NCI-H1436 (cell line): ENCODE measurements at regions not wholly inside any gene's neighbourhood (a gene's known extent, or its start where the extent isn't known, plus 50 kb on each side); places are given as distances from the start of the nearest gene placed in this dataset.

Experiments
- DNase-seq: peaks from one replicate; lab custom pipeline; 2025; lab: John Stamatoyannopoulos, UW

DNA sequence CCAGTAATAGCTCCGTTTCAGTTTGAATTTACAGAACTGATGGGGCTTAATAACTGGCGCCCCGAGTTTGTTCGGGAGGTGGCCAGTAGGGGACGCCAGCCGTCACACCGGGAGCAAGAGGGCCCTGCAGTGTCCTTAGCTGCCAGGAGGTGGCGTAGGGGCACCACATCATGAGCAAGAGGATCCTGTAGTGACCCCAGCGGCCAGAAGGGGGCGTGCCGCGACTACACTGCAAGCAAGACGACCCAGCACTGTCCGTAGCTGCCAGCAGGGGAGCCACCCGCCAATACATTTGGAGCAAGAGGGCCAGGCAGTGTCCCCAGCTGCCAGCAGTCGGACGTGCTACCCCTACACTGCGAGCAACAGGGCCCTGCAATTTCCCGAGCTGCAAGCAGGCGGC lies 663.7 kb upstream of the B3GAT1 start:
- DNase-seq = no peak

DNA sequence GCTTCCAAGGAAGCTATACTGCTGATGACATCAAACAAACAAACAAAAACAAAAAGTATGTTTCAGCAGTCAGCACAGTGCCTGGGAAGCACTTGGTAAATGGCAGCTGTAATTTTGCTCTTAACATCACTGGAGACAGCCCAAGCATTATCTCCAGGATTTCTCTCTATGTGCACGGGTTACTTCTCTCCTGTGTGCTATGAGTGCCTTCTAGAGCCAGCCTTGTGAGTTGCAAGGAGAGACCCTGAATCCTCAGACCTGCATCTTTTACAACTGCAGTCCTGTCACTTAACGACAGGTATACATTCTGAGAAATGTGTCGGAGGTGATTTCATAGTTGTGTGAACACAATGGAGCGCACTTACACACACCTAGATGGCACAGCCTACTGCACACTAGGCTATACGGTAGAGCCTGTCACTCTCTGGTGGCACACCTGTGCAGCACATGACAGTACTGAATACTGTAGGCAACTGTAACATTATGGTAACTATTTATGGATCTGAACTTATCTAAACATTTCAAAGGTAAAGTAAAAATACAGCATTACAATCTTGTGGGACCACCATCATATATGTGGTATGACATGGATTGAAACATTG lies 662.5 kb upstream of the B3GAT1 start:
- DNase-seq = no peak

DNA sequence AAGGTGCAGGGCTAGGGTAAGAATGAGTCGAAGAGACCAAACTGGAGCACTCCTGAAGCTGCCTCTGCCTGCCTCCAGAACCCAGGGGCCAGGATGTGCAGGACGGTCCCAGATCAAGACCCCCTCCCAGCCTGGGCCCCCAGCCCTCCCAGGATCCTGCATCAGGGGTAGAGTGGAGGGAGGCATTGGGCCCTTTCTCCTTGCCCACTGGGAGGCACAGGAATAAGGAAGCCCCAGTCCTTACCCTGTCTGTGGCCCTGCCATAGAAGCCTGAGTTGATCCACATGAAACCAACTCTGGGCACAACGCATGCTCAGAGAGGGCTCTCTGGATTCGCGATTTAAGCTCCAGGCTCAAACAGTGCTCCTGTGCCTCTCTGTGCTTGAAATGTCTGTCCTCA lies 661.8 kb upstream of the B3GAT1 start:
- DNase-seq = no peak

DNA sequence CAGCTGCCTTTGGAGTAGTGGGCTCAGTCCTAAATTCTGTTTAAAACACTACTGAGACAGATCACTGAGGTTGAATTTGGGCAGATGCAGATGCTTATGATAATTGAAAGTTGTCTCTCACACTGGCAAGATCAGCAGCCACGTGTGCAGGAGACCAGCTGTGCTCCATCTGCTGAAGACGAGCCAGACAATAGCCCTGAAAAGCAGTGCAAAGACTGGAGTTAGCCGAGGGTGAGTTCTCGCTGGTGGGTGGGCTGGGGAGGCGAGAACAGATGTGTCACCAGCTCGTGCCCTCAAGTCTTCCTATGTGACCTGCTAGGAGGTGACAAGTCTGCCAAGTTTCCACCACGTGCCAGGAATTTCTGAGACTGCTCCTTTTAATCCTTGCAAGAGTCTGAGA lies 661.3 kb upstream of the B3GAT1 start:
- no peak for DNase-seq

DNA sequence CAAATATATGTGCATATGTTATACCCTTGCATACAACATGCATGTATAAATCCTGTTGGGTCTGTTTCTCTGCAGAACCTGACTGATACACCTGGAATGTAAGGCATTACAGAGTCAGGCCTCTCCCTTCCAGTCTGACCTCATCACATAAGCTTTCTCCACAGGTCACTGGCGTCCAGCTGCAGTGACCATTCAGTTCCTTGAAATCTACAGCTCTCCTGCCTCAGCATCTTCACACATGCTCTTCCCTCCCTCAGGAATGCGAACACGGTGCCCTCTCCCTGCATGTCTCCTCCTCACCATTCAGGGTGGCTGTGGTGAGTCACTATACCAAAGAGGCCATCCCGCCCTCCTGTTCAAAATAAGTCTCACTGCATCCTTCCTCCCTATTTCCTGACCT lies 657.8 kb upstream of the B3GAT1 start:
- DNase-seq = no peak

DNA sequence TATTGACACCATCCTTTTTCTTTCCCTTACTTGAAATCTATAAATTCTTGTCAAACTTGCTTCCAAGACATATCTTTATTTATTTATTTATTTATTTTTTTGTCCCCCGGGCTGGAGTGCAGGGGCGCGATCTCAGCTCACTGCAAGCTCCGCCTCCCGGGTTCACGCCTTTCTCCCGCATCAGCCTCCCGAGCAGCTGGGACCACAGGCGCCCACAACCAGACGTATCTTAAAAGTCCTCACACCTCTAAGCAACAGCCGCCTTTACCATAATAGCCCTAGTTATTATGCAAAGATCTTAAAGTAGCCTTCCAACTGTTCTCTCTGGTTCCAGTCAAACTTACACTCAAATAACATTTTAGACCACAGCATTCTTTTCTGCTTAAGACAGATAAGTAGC lies 657.0 kb upstream of the B3GAT1 start:
- no peak for DNase-seq

DNA sequence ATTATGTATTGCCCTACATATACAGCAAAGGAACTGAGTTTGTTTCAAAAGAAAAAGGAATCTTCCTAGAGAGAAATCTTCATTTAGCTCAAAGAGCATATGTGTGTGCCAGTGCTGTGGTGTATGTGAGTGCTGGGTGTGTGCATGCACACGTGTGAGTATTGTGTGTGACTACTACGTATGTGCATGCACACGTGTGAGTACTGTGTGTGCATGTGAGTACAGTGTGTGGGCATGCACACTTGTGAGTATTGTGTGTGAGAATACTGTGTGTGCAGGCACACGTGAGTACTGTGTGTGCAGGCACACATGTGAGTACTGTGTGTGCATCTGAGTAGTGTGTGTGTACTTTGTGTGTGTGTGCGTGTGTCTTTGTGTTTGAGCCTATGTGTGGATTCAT lies 651.0 kb upstream of the B3GAT1 start:
- DNase-seq = no peak

DNA sequence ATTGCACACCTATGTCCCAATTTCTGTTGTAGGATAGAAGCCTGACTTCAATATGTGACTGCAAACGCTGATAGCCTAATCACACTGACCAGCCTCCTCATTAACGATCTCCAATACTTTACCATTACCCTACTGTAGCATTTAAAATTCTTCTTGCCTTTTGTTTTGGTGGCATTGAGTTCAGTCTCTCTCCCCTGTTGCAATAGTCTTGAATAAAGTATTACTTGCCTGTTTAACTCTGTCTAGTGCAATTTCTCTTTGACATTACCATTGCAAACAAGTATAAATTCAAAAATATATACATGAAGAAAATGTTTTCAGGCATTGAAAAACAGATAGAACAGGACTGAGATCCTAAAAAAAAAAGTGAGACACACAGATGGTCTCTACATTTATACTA lies 649.1 kb upstream of the B3GAT1 start:
- DNase-seq = no peak

DNA sequence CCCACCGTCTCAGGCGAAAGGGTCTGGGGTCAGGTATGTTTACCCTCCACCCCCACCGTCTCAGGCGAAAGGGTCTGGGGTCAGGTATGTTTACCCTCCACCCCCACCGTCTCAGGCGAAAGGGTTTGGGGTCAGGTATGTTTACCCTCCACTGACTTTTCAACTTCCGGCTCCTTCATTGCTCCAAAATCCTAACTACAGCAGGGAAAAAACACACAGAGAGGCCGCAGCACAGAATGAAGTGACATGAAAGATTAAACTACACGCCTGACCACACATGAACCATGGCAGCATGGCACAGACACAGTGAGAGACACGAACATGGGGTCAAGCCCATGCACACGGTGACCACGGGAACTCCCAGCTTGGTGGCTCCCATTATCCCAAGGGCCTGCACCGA lies 634.9 kb upstream of the B3GAT1 start:
- DNase-seq = no peak

DNA sequence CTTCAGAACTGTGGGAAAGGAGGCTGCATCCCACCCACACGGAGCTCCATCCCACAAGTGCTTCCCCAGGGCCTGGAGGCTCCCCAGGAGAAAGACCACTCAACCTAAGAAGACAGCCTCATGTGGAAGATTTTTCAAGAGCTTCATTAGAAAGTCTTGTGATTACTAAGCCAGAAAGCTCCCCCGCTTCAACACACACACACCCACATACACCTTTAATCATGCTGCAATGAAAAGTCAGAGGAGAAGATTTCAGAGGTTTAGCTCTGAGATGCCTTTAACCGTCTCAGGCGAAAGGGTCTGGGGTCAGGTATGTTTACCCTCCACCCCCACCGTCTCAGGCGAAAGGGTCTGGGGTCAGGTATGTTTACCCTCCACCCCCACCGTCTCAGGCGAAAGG lies 634.5 kb upstream of the B3GAT1 start:
- DNase-seq = no peak

DNA sequence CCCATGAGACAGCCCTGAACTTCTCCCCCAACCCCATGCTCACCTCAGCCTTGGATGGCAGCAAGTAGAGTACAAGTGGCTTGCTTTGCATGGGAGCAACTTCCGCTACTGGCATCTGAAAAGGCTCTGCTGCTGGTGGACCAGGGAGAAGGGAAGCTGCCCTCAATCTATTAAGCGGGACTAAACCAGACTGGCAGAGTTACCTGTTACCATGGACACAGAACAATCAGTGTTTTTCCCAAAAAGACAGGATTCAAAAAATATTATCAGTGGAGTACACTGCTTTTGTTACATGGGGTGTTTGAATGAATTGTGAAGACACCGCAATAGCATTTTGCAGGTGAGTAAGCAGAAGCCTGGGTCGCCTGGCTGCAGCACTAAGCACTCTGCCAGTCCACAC lies 631.4 kb upstream of the B3GAT1 start:
- no peak for DNase-seq

DNA sequence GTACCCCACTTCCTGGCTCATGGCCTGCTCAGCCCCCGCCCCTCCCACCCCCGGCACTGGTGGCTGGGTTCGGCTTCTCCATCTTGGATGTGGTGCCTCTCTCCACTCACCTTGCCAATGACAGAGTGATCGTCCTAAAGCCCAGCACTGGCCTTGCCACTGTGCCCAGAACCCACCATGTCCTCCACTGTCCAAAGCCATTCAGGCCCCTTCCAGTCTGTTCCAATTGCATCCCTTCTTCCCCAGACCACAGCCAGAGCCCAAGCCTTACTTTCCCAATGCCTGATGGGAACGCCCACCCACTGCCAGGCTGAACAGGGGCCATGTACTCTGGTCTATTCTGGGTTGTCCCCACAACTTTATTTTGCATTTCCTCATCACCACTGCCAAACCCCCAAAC lies 625.8 kb upstream of the B3GAT1 start:
- no peak for DNase-seq

DNA sequence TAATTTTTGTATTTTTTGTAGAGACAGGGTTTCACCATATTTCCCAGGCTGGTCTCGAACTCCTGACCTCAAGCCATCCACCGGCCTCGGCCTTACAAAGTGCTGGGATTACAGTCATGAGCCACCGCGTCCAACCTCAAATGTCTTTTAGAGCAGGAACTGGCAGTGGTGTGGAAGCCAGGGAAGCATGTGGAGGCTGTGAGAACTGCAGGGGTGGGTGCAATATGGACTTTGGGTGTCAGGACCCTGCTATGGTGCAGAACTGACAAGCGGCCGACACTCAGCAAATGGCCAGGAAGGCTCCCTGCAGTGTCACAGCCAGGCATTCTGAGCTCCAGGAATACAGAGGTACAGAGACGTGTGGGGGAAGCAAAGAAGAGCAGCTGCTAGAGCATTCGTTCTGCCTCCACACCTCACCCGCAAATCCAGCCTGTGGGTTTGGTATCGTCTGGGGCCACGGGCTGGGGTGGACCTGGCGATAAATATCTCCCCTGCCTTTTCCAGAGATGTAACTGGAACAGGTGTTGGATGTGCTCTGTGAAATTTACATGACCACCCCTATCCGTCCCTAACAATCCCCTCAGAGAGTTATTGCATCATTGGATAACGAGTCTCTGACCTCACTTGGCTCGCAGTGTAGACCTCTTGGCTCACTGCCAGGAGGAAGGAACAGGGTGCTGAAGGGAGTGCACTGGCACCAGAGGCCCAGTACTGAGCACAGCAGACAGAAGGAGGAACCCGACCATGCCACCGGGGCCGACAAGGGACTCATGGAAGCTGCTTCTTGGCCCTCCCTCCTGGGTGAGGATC lies 624.7 kb upstream of the B3GAT1 start:
- DNase-seq = no peak

DNA sequence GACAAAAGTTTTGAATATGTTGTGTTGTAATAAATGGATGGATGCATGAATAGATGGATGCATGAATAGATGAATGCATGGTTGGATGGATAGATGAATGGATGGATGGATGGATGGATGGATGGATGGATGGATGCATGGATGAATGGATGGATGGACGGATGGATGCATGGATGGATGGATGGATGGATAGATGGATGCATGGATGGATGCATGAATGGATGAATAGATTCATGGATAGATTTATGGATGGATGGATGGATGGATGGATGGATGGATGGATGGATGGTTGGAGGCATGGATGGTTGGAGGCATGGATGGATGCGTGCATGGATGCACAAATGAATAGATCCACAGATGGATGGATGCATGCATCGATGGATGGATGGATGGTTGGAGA lies 623.2 kb upstream of the B3GAT1 start:
- no peak for DNase-seq

DNA sequence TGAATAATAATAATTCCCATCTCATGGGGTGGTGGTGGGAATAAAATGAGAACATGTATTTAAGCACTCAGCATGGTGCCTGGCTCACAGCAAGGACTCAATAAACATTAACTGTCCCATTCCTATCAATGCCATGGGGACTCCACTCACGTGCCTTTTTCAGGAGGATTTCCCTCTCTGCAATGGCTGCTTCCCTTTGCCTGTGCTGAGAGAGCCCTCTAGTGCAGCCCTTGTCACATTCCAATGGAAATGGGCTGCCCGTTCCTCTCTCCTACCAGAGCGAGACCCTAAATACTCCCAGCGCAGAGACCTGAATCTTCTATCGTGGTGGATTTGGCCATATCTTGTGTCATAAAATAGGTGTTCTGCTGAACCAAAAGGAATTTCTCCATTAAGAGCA lies 621.5 kb upstream of the B3GAT1 start:
- no peak for DNase-seq

DNA sequence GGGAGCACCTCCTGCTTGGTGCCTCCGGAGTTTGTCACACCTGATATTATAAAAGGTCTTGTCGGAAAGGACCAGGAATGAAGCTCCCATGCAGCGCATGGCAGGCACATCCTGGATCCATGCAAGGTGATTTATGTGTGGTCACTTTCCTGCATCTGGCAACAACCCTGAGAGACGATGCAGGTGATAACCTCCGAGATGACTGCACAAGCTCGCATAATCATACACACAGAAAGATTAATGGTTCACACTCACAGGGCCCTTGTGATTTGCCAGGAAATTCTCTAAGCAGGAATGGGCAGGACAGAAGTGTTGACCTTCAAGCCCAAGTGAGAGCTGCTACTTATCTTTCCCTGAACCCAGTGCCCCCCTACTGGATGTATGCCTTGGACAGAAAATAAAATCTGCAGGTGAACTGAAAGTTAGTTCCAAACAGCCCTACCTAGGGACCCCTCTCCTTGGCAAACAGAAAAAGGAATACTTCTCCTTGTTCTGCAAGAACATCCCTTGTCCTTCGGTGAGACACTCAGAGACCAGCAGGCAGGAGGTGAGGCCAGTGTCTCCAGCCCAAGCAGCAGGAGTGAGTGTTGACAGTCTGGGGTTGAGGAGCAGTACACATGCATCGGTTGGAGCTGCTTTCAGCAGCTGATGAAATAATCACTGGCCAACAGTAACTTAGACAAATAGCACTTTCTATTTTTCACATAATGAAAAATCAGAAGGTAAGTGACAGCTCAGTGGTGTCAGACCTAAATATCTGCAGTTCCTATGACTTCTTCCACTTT lies 619.4 kb upstream of the B3GAT1 start:
- no peak for DNase-seq

DNA sequence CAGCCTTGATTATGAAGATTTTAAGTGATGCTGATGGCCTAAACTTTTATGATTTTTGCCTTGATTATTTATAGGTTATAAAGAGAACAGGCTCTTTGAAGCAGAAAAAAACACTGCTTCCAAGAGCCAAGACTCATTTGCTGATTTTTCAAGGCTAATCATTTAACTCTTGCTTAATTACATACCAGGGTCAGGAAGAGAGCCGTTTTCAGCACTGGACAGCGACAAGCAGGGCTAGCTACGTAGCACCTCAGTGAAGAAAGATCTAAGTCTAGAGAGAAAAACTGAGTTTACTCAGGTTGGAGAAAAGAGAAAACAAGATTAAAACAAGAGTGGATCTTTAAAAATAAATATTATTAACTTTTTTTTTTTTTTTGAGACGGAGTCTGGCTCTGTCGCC lies 615.4 kb upstream of the B3GAT1 start:
- DNase-seq = no peak

DNA sequence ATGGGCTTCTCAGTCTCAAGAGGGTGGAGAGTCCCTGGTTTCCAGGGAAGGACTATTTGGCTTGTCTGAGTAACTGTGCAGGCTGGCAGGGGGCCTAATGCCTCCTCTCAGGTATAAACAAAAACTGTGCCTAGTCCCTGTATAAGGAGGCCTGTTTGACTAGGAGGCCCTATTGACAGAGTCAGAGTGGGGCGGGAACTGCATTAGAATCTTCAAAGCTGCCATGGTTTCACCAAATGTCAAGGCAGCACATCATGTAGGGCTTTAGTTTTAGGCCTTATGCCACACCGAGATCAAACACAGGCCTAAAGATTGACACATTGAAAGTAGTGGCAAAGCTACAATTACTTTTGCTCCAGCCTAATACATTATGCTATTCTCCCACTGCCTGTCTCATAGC lies 611.5 kb upstream of the B3GAT1 start:
- no peak for DNase-seq

DNA sequence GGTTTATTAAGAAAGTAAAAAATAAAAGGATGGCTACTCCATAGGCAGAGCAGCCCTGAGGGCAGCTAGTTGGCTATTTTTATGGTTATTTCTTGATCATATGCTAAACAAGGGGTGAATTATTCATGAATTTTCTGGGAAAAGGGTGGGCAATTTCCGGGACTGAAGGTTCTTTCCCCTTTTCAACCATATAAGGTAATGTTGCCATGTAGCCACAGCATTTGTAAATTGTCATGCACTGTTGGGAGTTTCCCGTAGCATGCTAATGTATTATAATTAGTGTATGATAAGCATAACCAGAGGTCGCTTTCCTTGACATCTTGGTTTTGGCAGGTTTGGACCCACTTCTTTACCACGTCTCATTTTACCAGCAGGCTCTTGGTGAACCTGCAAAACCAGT lies 610.4 kb upstream of the B3GAT1 start:
- no peak for DNase-seq

DNA sequence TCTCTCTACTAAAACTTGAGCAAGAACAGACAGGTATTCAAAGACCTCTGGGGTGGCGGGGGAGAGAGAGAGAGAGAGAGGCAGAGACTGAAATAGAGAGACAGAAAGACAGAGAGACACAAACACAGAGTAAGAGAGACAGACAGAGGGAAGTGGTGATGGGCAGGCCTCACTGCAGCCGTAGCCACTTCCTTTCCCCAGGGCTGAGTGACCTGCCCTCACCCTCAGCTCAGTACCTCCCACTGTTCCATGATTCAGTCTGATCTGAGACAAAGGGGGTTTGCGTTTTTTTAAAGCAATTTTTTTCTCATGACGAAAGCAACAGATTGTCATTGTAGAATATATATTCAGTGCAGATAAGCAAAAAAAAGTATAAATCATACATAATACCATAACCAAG lies 607.9 kb upstream of the B3GAT1 start:
- no peak for DNase-seq

DNA sequence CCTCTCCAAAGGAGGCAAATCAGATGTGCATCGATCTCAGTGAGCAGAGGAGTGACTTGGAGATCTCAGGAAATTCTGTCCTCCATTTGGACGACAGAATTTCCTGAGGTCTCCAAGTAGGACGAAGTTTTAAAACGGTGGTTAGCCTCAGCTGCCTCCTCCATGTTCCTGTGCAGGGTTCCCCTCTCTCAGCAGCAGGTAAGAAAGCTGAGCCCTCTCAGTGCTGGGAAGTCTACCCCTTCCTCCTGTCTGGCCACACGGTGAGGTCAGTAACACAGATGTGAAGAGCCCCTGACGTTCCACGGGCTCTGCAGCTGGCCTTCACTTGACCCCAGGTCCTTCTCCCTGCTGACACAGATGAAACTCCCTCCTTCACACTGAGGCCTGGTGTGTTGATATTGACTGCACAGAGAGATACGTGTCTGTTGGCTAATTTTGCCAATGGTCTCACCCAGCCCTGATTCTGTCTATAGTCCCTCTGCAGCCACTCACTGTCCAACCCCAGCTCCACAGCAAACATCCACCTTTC lies 607.4 kb upstream of the B3GAT1 start:
- no peak for DNase-seq

DNA sequence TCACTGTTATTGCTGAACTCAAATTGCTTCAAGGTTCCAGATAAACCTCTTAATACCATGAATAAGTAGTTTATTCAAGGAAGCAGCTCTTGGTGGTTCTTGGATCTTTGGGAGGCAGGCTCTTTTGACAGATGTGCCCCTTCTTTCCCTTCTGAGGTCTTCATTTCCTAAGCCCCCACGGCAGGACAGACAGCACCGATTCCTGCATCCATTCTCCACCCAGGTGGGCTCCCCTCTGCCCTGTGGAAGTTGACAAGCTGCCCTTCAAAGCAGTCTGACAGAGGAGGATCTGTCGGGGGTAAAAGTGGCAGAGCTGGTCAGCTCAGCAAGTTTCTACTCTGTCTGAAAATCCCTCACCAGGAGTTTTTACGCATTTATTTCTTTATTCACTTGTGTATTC lies 605.3 kb upstream of the B3GAT1 start:
- no peak for DNase-seq

DNA sequence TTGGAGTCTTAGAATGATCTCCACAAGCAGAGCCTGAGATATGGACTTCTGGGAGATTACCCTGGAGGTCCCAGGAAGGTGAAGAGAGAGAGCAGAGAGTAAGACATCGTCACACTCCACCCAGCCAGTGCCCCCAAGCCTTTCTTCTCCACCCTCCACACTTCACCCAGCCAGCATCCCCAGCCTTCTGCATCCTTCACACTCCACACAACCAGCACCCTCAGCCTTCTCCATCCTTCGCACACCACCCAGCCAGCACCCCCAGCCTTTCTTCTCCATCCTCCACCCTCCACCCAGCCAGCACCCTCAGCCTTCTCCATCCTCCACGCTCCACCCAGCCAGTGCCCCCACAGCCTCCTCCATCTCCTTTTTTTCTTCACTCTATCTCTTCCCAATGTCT lies 603.9 kb upstream of the B3GAT1 start:
- DNase-seq = no peak
